Transverse colon (tissue), 4 donors: ENCODE measurements at regions not wholly inside any gene's neighbourhood (a gene's known extent, or its start where the extent isn't known, plus 50 kb on each side); places are given as distances from the start of the nearest gene placed in this dataset.

Experiments used
- EP300 ChIP-seq: sonication (generic); formaldehyde crosslinking; IDR thresholded peaks from one replicate; pipeline ENCODE4 v1.6.1; 2017; ENCODE audit warnings: antibody characterized with exemption, low read depth
- POLR2A ChIP-seq: fragments of 450-650 bp; IDR thresholded peaks from one replicate; pipeline ENCODE4 v1.6.1; 2016; ENCODE audit warnings: antibody characterized with exemption, mild to moderate bottlenecking, moderate library complexity
- POLR2AphosphoS5 ChIP-seq, 3 donors: sonication (generic); formaldehyde crosslinking; IDR thresholded peaks; one replicate each; pipeline ENCODE4 v1.6.1; 2016; ENCODE audit warnings: antibody characterized with exemption in 3 of 3
- TF ChIP-seq, protein P1 (sequence below), 5 experiments: fragments of 200-600 bp in 3 of 5; fragments of 450-650 bp in 2 of 5; sonication (generic) in 3 of 5; IDR thresholded peaks; 1 replicate in 2 of 5; 2 replicates in 3 of 5; pipeline ENCODE4 v1.5.1; 2016 to 2017; ENCODE audit warnings: antibody characterized with exemption in 5 of 5, inconsistent platforms in 3 of 5, mild to moderate bottlenecking in 2 of 5, moderate library complexity in 1 of 5

DNA sequence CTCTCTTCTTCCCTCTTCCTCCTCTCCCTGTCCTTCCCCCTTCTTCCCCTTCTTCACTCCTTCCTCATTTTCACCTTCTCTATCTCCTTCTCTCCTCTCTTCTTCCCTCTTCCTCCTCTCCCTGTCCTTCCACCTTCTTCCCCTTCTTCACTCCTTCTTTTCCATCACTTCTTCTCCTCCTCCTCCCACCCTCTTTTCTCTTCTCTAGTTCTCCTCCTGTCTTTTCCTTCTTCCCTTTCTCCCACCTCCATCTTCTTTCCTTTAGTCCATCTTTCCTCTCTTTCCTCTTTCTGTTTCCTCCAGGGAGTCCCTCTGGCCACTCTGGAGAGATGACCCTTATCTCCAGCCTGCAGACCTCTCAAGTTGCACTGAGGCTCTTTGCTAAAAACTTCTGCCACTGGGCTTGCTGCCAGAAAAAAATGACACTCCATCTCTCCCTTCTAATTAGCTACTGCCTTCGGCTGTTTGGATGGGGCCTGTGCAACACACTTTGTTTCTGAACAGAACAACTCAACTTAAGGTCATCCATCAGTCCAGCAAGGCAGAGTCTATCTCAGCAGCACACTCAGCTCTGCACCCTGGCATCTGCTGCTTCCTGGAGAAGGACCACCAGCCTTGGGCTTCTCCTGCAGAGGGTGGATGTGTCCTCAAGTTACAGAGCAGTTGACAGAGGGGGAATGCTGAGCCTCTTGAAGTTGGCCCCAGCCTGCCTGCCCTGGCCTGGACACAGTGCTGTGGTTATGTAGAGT, 538.8 kb downstream of the MATN1 start:
- TF ChIP-seq, protein P1, sequence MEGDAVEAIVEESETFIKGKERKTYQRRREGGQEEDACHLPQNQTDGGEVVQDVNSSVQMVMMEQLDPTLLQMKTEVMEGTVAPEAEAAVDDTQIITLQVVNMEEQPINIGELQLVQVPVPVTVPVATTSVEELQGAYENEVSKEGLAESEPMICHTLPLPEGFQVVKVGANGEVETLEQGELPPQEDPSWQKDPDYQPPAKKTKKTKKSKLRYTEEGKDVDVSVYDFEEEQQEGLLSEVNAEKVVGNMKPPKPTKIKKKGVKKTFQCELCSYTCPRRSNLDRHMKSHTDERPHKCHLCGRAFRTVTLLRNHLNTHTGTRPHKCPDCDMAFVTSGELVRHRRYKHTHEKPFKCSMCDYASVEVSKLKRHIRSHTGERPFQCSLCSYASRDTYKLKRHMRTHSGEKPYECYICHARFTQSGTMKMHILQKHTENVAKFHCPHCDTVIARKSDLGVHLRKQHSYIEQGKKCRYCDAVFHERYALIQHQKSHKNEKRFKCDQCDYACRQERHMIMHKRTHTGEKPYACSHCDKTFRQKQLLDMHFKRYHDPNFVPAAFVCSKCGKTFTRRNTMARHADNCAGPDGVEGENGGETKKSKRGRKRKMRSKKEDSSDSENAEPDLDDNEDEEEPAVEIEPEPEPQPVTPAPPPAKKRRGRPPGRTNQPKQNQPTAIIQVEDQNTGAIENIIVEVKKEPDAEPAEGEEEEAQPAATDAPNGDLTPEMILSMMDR (IDR thresholded peaks at IDR 0.05) = no peak
- TF ChIP-seq POLR2A = no peak
- no peak for TF ChIP-seq POLR2AphosphoS5 (IDR thresholded peaks at IDR 0.05)
- TF ChIP-seq EP300 = no peak
